HCT116 (cell line): ENCODE measurements at regions not wholly inside any gene's neighbourhood (a gene's known extent, or its start where the extent isn't known, plus 50 kb on each side); places are given as distances from the start of the nearest gene placed in this dataset.

ENCODE experiments used
- ATAC-seq: fragments of 200-7000 bp; cut with Tn5 transposase; 2 replicates; pipeline ENCODE4 v1.9.1; 2020; ENCODE audit warnings: mild to moderate bottlenecking, moderate library complexity
- BruUV-seq: library from RNA; stranded (reverse); fragments of 400-500 nt; replicated peaks from 2 replicates; lab custom pipeline; 2021; lab: Mats Ljungman, UMichigan
- CTCF ChIA-PET: fragments of 300-600 bp; sonication (Branson Sonifier 250); formaldehyde crosslinking; loops from one replicate; lab custom pipeline; 2021; ENCODE audit warnings: antibody characterized with exemption; lab: Charles Lee
- POLR2A ChIA-PET: fragments of 300-600, 350-600 bp; sonication (Branson Sonifier 250); formaldehyde crosslinking; loops from one replicate; lab custom pipeline; 2021; ENCODE audit warnings: antibody characterized with exemption; lab: Charles Lee
- RAD21 ChIA-PET, 2 experiments: fragments of 300-600 bp; sonication (Branson Sonifier 250); formaldehyde crosslinking; loops; one replicate each; lab custom pipeline; 2023; ENCODE audit warnings: low total read pairs in 2 of 2; ENCODE audit not compliant: uncharacterized antibody in 2 of 2, unreplicated experiment in 2 of 2, low non-redundant PET in 1 of 2; lab: Charles Lee
- DNase-seq: peaks from one replicate; pipeline ENCODE4 v3.0.0-alpha.2; 2010; ENCODE audit warnings: low read depth, low spot score
- H2AFZ ChIP-seq: fragments of 200-600 bp; shearing (Covaris generic), sonication (generic); 2 replicates; pipeline ENCODE4 v1.6.1; 2017; ENCODE audit warnings: low read depth, mixed run types, mixed read lengths, antibody characterized with exemption, low read length; ENCODE audit not compliant: poor library complexity, severe bottlenecking
- H3K27ac ChIP-seq: 2 replicates; pipeline ENCODE4 v1.5.1; 2012; ENCODE audit warnings: low read depth, low read length
- H3K27me3 ChIP-seq: fragments of 200-600 bp; sonication (generic); 2 replicates; pipeline ENCODE4 v1.6.1; 2016; ENCODE audit warnings: mixed run types, low read length, mixed read lengths; ENCODE audit not compliant: insufficient read depth
- H3K36me3 ChIP-seq, 2 experiments: fragments of 200-500 bp in 1 of 2; fragments of 200-600 bp in 1 of 2; sonication (Bioruptor generic) in 1 of 2; sonication (generic) in 1 of 2; 2 replicates each; pipeline versions ENCODE4 v1.5.1 to v1.6.1; 2014 to 2016; ENCODE audit warnings: low read length in 2 of 2, inconsistent platforms in 1 of 2, mixed read lengths in 1 of 2, mixed run types in 1 of 2; ENCODE audit not compliant: insufficient read depth in 2 of 2, control insufficient read depth in 1 of 2
- H3K4me1 ChIP-seq, 2 experiments: fragments of 200-600 bp in 1 of 2; sonication (generic) in 1 of 2; 2 replicates each; pipeline versions ENCODE4 v1.5.1 to v1.6.1; 2012 to 2017; ENCODE audit warnings: low read length in 2 of 2, inconsistent platforms in 1 of 2, mild to moderate bottlenecking in 1 of 2, mixed read lengths in 1 of 2, mixed run types in 1 of 2, moderate library complexity in 1 of 2; ENCODE audit not compliant: insufficient read depth in 2 of 2, control insufficient read depth in 1 of 2
- H3K4me2 ChIP-seq: fragments of 200-600 bp; sonication (generic); 2 replicates; pipeline ENCODE4 v1.6.1; 2017; ENCODE audit warnings: mixed run types, low read length, mixed read lengths
- H3K4me3 ChIP-seq, 2 experiments: fragments of 200-600 bp in 1 of 2; sonication (generic) in 1 of 2; replicated peaks in 1 of 2; 2 replicates each; pipeline ENCODE4 v1.5.1; 2011 to 2016; ENCODE audit warnings: low read length in 2 of 2, control low read depth in 1 of 2, low read depth in 1 of 2, mild to moderate bottlenecking in 1 of 2, mixed read lengths in 1 of 2, mixed run types in 1 of 2
- H3K79me2 ChIP-seq: fragments of 200-600 bp; sonication (generic); 2 replicates; pipeline ENCODE4 v1.6.1; 2017; ENCODE audit warnings: mild to moderate bottlenecking, mixed run types, low read length, moderate library complexity, mixed read lengths; ENCODE audit not compliant: insufficient read depth
- H3K9ac ChIP-seq: fragments of 200-600 bp; sonication (generic); 2 replicates; pipeline ENCODE4 v1.6.1; 2016; ENCODE audit warnings: low read length, mixed read lengths
- H3K9me2 ChIP-seq: fragments of 200-600 bp; sonication (generic), shearing (Covaris generic); 2 replicates; pipeline ENCODE4 v1.6.1; 2017; ENCODE audit warnings: mixed run types, mild to moderate bottlenecking, moderate library complexity; ENCODE audit not compliant: insufficient read depth
- H3K9me3 ChIP-seq, 2 experiments: fragments of 200-500 bp in 1 of 2; fragments of 200-600 bp in 1 of 2; sonication (Bioruptor generic) in 1 of 2; sonication (generic) in 1 of 2; 2 replicates each; pipeline ENCODE4 v1.6.1; 2014 to 2017; ENCODE audit warnings: low read length in 2 of 2, mixed read lengths in 2 of 2, inconsistent platforms in 1 of 2, low read depth in 1 of 2, mild to moderate bottlenecking in 1 of 2, mixed run types in 1 of 2, moderate library complexity in 1 of 2; ENCODE audit not compliant: control insufficient read depth in 1 of 2, insufficient read depth in 1 of 2
- H4K20me1 ChIP-seq: fragments of 200-600 bp; sonication (generic), shearing (Covaris generic); 2 replicates; pipeline ENCODE4 v1.6.1; 2017; ENCODE audit warnings: mixed run types, mild to moderate bottlenecking, moderate library complexity; ENCODE audit not compliant: insufficient read depth
- CBX3 ChIP-seq: IDR thresholded peaks from 2 replicates; pipeline ENCODE4 v1.6.1; 2012; ENCODE audit warnings: low read depth
- ELF1 ChIP-seq: IDR thresholded peaks from 2 replicates; pipeline ENCODE4 v1.6.1; 2012; ENCODE audit warnings: low read depth, borderline replicate concordance
- EZH2phosphoT487 ChIP-seq: fragments of 200-600 bp; IDR thresholded peaks from 2 replicates; pipeline ENCODE4 v1.6.1; 2018; ENCODE audit warnings: antibody characterized with exemption, borderline replicate concordance
- MAX ChIP-seq: IDR thresholded peaks from 2 replicates; pipeline ENCODE4 v1.6.1; 2012
- POLR2A ChIP-seq: IDR thresholded peaks from 2 replicates; pipeline ENCODE4 v1.7.0; 2011; ENCODE audit warnings: borderline replicate concordance; ENCODE audit not compliant: insufficient read depth, insufficient read length; ENCODE audit errors: extremely low read depth
- POLR2AphosphoS5 ChIP-seq: IDR thresholded peaks from 2 replicates; pipeline ENCODE4 v1.6.1; 2011; ENCODE audit warnings: mild to moderate bottlenecking, low read depth, low read length, moderate library complexity
- RAD21 ChIP-seq: IDR thresholded peaks from 2 replicates; pipeline ENCODE4 v1.6.1; 2012; ENCODE audit warnings: low read depth, mild to moderate bottlenecking
- REST ChIP-seq: IDR thresholded peaks from 2 replicates; pipeline ENCODE4 v1.6.1; 2012; ENCODE audit warnings: low read depth
- SIN3A ChIP-seq: IDR thresholded peaks from 2 replicates; pipeline ENCODE4 v1.6.1; 2012; ENCODE audit warnings: low read depth
- SP1 ChIP-seq: IDR thresholded peaks from 2 replicates; pipeline ENCODE4 v1.6.1; 2012; ENCODE audit warnings: low read depth
- ZBTB33 ChIP-seq: IDR thresholded peaks from 2 replicates; pipeline ENCODE4 v1.6.1; 2011; ENCODE audit warnings: mild to moderate bottlenecking, low read length, moderate library complexity; ENCODE audit not compliant: insufficient replicate concordance; ENCODE audit errors: extremely low read depth
- ZFX ChIP-seq: fragments of 450-650 bp; IDR thresholded peaks from 2 replicates; pipeline ENCODE4 v1.6.1; 2017
- intact Hi-C: fragments of 100-400 bp; cut with micrococcal nuclease; formaldehyde crosslinking; loops from 2 replicates; pipeline ENCODE4 v1.10.0; 2022

GRCh38 chr9:32899181-32899580, 102.2 kb downstream of the APTX start:
- intact Hi-C loops = no loop called here
- Histone ChIP-seq H3K9ac (no peak overlapping the region), H3K27me3 (no peaks in the 10 kb centered on the region), H3K36me3 (no peaks in the 10 kb centered on the region), H4K20me1 (no peaks in the 10 kb centered on the region), H3K27ac (no peak overlapping the region), H3K9me2 (no peaks in the 10 kb centered on the region), H3K9me3 (no peaks in the 10 kb centered on the region), H2AFZ (no peak overlapping the region), H3K4me1 (no peaks in the 10 kb centered on the region), H3K4me2 (no peak overlapping the region), H3K4me3 (no peak overlapping the region), H3K79me2 (no peaks in the 10 kb centered on the region)
- CTCF ChIA-PET = no interaction called here
- DNase-seq (no peak), ATAC-seq (no peak)
- no TSS peak for BruUV-seq
- RAD21 ChIA-PET = no interaction called here
- POLR2A ChIA-PET = no interaction called here
- TF ChIP-seq POLR2A = no peak
- TF ChIP-seq SP1 = no peak
- no peak for TF ChIP-seq ZFX
- no peak for TF ChIP-seq EZH2phosphoT487

- no peaks in the 10 kb centered on the region for H3K27me3 ChIP-seq
- no peak overlapping the region for H3K4me3 ChIP-seq
- no peaks in the 10 kb centered on the region for H3K79me2 ChIP-seq
- POLR2A ChIA-PET = no interaction called here
- CTCF ChIA-PET = no interaction called here
- ATAC-seq (no peak), DNase-seq (no peak)
- H3K9ac ChIP-seq = no peak overlapping the region
- no peaks in the 10 kb centered on the region for H3K36me3 ChIP-seq
- no peak for TF ChIP-seq REST
- TF ChIP-seq ELF1 = no peak
- no peak for TF ChIP-seq ZBTB33
- TF ChIP-seq CBX3 = no peak
- no peak for TF ChIP-seq MAX
- TF ChIP-seq RAD21 = no peak
- no peak for TF ChIP-seq SIN3A
- TF ChIP-seq POLR2AphosphoS5 = no peak
- no peak for TF ChIP-seq SP1
- H3K4me1 ChIP-seq = no peaks in the 10 kb centered on the region
- RAD21 ChIA-PET = no interaction called here
- BruUV-seq = no TSS peak
- no peak overlapping the region for H3K4me2 ChIP-seq
- intact Hi-C loops = no loop called here
- H3K9me2 ChIP-seq = no peaks in the 10 kb centered on the region
- no peaks in the 10 kb centered on the region for H3K9me3 ChIP-seq
- no peak overlapping the region for H3K27ac ChIP-seq
- H4K20me1 ChIP-seq = no peaks in the 10 kb centered on the region
- H2AFZ ChIP-seq = no peak overlapping the region
Observed at GRCh38 chr9:32899761-32900160, 101.7 kb downstream of the APTX start.
